HEK293 (cell line): ENCODE measurements at regions not wholly inside any gene's neighbourhood (a gene's known extent, or its start where the extent isn't known, plus 50 kb on each side); places are given as distances from the start of the nearest gene placed in this dataset.

Experiments
- CTCF ChIA-PET: fragments of 350-600 bp; formaldehyde crosslinking; extraction: SDS; loops from one replicate; lab custom pipeline; 2021; ENCODE audit warnings: antibody characterized with exemption; lab: Yijun Ruan, JAX
- POLR2A ChIA-PET: fragments of 300-600 bp; formaldehyde crosslinking; extraction: SDS; loops from one replicate; lab custom pipeline; 2020; ENCODE audit warnings: antibody characterized with exemption, inconsistent platforms; lab: Yijun Ruan, JAX
- H3K27ac ChIP-seq: fragments of 200-500 bp; sonication (Bioruptor generic); 2 replicates; pipeline ENCODE4 v1.5.1; 2014; ENCODE audit warnings: low read depth, low read length, control low read depth, inconsistent platforms; ENCODE audit errors: extremely low read depth
- H3K36me3 ChIP-seq, 2 experiments: fragments of 200-500 bp in 1 of 2; sonication (Bioruptor generic) in 1 of 2; 1 replicate in 1 of 2; 2 replicates in 1 of 2; pipeline ENCODE4 v1.5.1; 2014 to 2017; ENCODE audit warnings: inconsistent platforms in 2 of 2, low read length in 2 of 2; ENCODE audit not compliant: control insufficient read depth in 2 of 2, insufficient read depth in 1 of 2
- H3K4me1 ChIP-seq: fragments of 200-500 bp; sonication (Bioruptor generic); 2 replicates; pipeline ENCODE4 v1.5.1; 2014; ENCODE audit warnings: mild to moderate bottlenecking, low read length, inconsistent platforms; ENCODE audit not compliant: control insufficient read depth, insufficient read depth
- H3K4me3 ChIP-seq: 2 replicates; pipeline ENCODE4 v1.5.1; 2011; ENCODE audit warnings: low read depth, mild to moderate bottlenecking, control low read depth, low read length, moderate library complexity
- H3K9me3 ChIP-seq: fragments of 200-500 bp; sonication (Bioruptor generic); 2 replicates; pipeline ENCODE4 v1.5.1; 2014; ENCODE audit warnings: low read depth, low read length, inconsistent platforms; ENCODE audit not compliant: control insufficient read depth, insufficient read depth
- EGR2 ChIP-seq: fragments of 450-650 bp; formaldehyde crosslinking; IDR thresholded peaks from 2 replicates; pipeline ENCODE4 v1.5.1; 2016; ENCODE audit warnings: low read depth, missing biosample characterization, missing genetic modification characterization
- ZBTB10 ChIP-seq: fragments of 450-650 bp; formaldehyde crosslinking; IDR thresholded peaks from 2 replicates; pipeline ENCODE4 v1.5.1; 2016; ENCODE audit warnings: missing biosample characterization, missing genetic modification characterization
- ZFP41 ChIP-seq: fragments of 450-650 bp; formaldehyde crosslinking; IDR thresholded peaks from 2 replicates; pipeline ENCODE4 v1.5.1; 2016; ENCODE audit warnings: missing biosample characterization, missing genetic modification characterization, borderline replicate concordance
- ZNF221 ChIP-seq: fragments of 450-650 bp; formaldehyde crosslinking; IDR thresholded peaks from 2 replicates; pipeline ENCODE4 v1.5.1; 2017; ENCODE audit warnings: missing biosample characterization, missing genetic modification characterization, borderline replicate concordance
- ZNF280D ChIP-seq: fragments of 450-650 bp; formaldehyde crosslinking; IDR thresholded peaks from 2 replicates; pipeline ENCODE4 v1.5.1; 2016; ENCODE audit warnings: missing biosample characterization, missing genetic modification characterization
- ZNF366 ChIP-seq: fragments of 450-650 bp; formaldehyde crosslinking; conservative IDR thresholded peaks from 2 replicates; pipeline ENCODE4 v1.5.1; 2016; ENCODE audit warnings: missing biosample characterization, missing genetic modification characterization
- ZNF473 ChIP-seq: fragments of 450-650 bp; formaldehyde crosslinking; IDR thresholded peaks from 2 replicates; pipeline ENCODE4 v1.5.1; 2017; ENCODE audit warnings: missing biosample characterization, missing genetic modification characterization
- ZNF488 ChIP-seq: fragments of 450-650 bp; formaldehyde crosslinking; IDR thresholded peaks from 2 replicates; pipeline ENCODE4 v1.5.1; 2016; ENCODE audit warnings: missing biosample characterization, missing genetic modification characterization
- ZNF610 ChIP-seq: fragments of 450-650 bp; formaldehyde crosslinking; IDR thresholded peaks from 2 replicates; pipeline ENCODE4 v1.5.1; 2016; ENCODE audit warnings: missing biosample characterization, missing genetic modification characterization, borderline replicate concordance
- ZNF624 ChIP-seq: fragments of 450-650 bp; formaldehyde crosslinking; IDR thresholded peaks from 2 replicates; pipeline ENCODE4 v1.5.1; 2017; ENCODE audit warnings: missing biosample characterization, missing genetic modification characterization
- ZNF629 ChIP-seq: fragments of 450-650 bp; formaldehyde crosslinking; IDR thresholded peaks from 2 replicates; pipeline ENCODE4 v1.5.1; 2017; ENCODE audit warnings: missing biosample characterization, missing genetic modification characterization
- ZXDB ChIP-seq: fragments of 450-650 bp; formaldehyde crosslinking; IDR thresholded peaks from 2 replicates; pipeline ENCODE4 v1.5.1; 2016; ENCODE audit warnings: missing biosample characterization, missing genetic modification characterization

GRCh38 chr1:116191294-116191693 is 80.1 kb downstream of the MAB21L3 start:
- no peaks in the 10 kb centered on the region for H3K4me1 ChIP-seq
- ChIA-PET CTCF (interaction anchor here (0.5 to 0.7 kb wide), 4 partner anchors 14 to 257 kb away, joined by 3 to 6 read pairs (median 3); no protein-coding TSS in a partner anchor), POLR2A (interaction anchor here (0.6 kb wide), 2 partner anchors 9 to 73 kb away, joined by 3 read pairs; no protein-coding TSS in a partner anchor)
- no peak overlapping the region for H3K27ac ChIP-seq
- H3K9me3 ChIP-seq = no peaks in the 10 kb centered on the region
- no peaks in the 10 kb centered on the region for H3K36me3 ChIP-seq
- H3K4me3 ChIP-seq = no peak overlapping the region
- TF ChIP-seq ZNF624 (tag by site-specific recombination) (no peak), ZNF366 (tag by site-specific recombination) (0 out of 2 replicates have a peak, but pooled peaks have one; percentile 29)
- TF ChIP-seq, all 188 proteins: peak for 1

- ChIA-PET POLR2A (no interaction called here), CTCF (interaction anchor here (0.9 to 1.0 kb wide), 2 partner anchors 10 to 27 kb away, joined by 3 read pairs; no protein-coding TSS in a partner anchor)
- Histone ChIP-seq H3K36me3 (no peaks in the 10 kb centered on the region), H3K4me1 (no peaks in the 10 kb centered on the region), H3K27ac (no peak overlapping the region), H3K4me3 (no peak overlapping the region), H3K9me3 (no peaks in the 10 kb centered on the region)
- TF ChIP-seq ZXDB (tag by site-specific recombination) (no peak), ZNF221 (no peak)
Measured at GRCh38 chr1:116193768-116194167, 82.6 kb downstream of the MAB21L3 start.

GRCh38 chr1:116194568-116194967 is 83.4 kb downstream of the MAB21L3 start:
- TF ChIP-seq ZNF629 (no peak), ZNF488 (tag by site-specific recombination) (no peak), ZNF473 (tag by site-specific recombination) (no peak), EGR2 (tag by site-specific recombination) (peak; percentile 33; the same call in 1 of the 2 replicates), ZBTB10 (tag by site-specific recombination) (no peak), ZNF280D (tag by site-specific recombination) (no peak), ZFP41 (tag by site-specific recombination) (no peak), ZNF610 (tag by site-specific recombination) (no peak)
- CTCF ChIA-PET = interaction anchor here (0.9 to 1.3 kb wide), 3 partner anchors 9 to 165 kb away, joined by 3 read pairs; no protein-coding TSS in a partner anchor
- POLR2A ChIA-PET = no interaction called here
- Histone ChIP-seq H3K4me1 (no peaks in the 10 kb centered on the region), H3K9me3 (no peaks in the 10 kb centered on the region), H3K27ac (no peak overlapping the region), H3K36me3 (no peaks in the 10 kb centered on the region), H3K4me3 (no peak overlapping the region)
